ENCODE measurements at regions not wholly inside any gene's neighbourhood (a gene's known extent, or its start where the extent isn't known, plus 50 kb on each side); places are given as distances from the start of the nearest gene placed in this dataset.

DNA sequence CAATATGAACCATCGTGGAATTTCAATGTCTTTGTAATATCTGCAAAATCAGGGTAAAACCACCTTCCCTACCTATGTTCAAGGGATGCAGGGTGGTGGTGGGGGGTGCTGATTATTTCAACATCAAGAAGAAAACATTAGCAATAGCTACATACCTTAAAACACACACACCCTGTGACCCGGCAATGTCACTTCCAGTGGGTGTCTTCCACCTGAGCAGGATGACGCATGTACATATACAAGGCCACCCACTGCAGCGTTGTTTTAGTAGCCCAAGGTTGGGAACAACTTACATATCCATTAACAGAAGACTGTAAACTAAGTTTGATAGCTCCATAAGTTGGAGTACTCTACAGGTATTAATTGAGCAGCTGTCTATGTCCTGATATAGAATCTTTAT is 62.6 kb upstream of the SIRPG start:
- no peak overlapping the region for H3K27ac ChIP-seq (ENCODE audit: low read length)
- 0 out of 2 replicates have a peak, but pooled peaks cover 8% of the 10 kb centered on the region for H3K9me3 ChIP-seq (ENCODE audit: insufficient read depth, low read length)
- H3K79me2 ChIP-seq (ENCODE audit: low read length) = no peaks in the 10 kb centered on the region
- no peaks in the 10 kb centered on the region for H4K20me1 ChIP-seq (ENCODE audit: insufficient read depth, low read length)
- H3K36me3 ChIP-seq (replicated peaks; ENCODE audit: low read depth, low read length) = no peaks in the 10 kb centered on the region
- no peak overlapping the region for H3K4me3 ChIP-seq (ENCODE audit: low read length)
- TF ChIP-seq, protein P1, sequence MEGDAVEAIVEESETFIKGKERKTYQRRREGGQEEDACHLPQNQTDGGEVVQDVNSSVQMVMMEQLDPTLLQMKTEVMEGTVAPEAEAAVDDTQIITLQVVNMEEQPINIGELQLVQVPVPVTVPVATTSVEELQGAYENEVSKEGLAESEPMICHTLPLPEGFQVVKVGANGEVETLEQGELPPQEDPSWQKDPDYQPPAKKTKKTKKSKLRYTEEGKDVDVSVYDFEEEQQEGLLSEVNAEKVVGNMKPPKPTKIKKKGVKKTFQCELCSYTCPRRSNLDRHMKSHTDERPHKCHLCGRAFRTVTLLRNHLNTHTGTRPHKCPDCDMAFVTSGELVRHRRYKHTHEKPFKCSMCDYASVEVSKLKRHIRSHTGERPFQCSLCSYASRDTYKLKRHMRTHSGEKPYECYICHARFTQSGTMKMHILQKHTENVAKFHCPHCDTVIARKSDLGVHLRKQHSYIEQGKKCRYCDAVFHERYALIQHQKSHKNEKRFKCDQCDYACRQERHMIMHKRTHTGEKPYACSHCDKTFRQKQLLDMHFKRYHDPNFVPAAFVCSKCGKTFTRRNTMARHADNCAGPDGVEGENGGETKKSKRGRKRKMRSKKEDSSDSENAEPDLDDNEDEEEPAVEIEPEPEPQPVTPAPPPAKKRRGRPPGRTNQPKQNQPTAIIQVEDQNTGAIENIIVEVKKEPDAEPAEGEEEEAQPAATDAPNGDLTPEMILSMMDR (IDR thresholded peaks at IDR 0.05; ENCODE audit: low read depth, low read length) = no peak
- no peak for TF ChIP-seq EZH2phosphoT487 (IDR thresholded peaks at IDR 0.05; ENCODE audit: low read depth)
- no peak overlapping the region for H3K9ac ChIP-seq (ENCODE audit: low read length)
- H3K4me2 ChIP-seq (ENCODE audit: low read length) = no peak overlapping the region
- H3K27me3 ChIP-seq (ENCODE audit: low read depth, low read length) = peaks cover 47% of the 10 kb centered on the region
- H2AFZ ChIP-seq (ENCODE audit: low read depth, low read length) = no peak overlapping the region
- H3K4me1 ChIP-seq (ENCODE audit: low read length) = peaks cover 29% of the 10 kb centered on the region

DNA sequence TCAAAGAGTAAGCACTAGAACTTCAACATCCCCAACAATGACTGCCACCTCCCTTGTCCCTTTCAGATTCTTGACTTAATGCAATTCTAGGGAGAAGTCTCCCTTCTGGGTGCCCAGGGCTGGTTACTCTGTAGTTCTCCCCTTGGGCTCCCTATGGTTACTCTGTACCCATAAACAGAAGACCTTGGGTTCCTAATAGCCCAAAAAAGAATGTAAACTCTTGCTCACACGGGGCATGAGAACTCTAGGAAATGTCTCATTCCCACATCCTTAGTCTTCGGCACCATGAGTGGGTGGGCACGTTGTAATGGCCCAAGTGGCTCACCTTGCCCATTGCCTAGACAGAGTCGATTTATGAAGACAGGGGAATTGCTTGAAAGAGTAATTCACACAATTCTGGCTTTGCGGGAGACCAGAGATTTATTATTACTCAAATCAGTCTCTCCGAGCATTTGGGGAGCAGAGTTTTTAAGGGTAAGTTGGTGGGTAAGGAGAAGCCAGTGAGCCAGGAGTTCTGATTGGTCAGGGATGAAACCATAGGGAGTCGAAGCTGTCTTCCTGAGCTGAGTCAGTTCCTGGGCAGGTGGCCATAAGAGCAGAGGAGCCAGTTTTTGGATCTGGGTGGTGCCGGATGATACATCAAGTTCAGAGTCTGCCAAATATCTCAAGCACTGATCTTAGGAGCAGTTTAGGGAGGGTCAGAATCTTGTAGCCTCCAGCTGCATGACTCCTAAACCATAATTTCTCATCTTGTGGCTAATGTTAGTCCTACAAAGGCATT is 61.2 kb upstream of the SIRPG start:
- H3K9me3 ChIP-seq (ENCODE audit: insufficient read depth, low read length) = 0 out of 2 replicates have a peak, but pooled peaks cover 8% of the 10 kb centered on the region
- H3K4me2 ChIP-seq (ENCODE audit: low read length) = no peak overlapping the region
- TF ChIP-seq EZH2phosphoT487 (IDR thresholded peaks at IDR 0.05; ENCODE audit: low read depth) = no peak
- TF ChIP-seq, protein P1 (IDR thresholded peaks at IDR 0.05; ENCODE audit: low read depth, low read length) = no peak
- H3K79me2 ChIP-seq (ENCODE audit: low read length) = no peaks in the 10 kb centered on the region
- H3K27me3 ChIP-seq (ENCODE audit: low read depth, low read length) = peaks cover 56% of the 10 kb centered on the region
- no peak overlapping the region for H2AFZ ChIP-seq (ENCODE audit: low read depth, low read length)
- no peaks in the 10 kb centered on the region for H4K20me1 ChIP-seq (ENCODE audit: insufficient read depth, low read length)
- no peak overlapping the region for H3K9ac ChIP-seq (ENCODE audit: low read length)
- no peak overlapping the region for H3K4me3 ChIP-seq (ENCODE audit: low read length)
- H3K4me1 ChIP-seq (ENCODE audit: low read length) = peaks cover 23% of the 10 kb centered on the region
- no peak overlapping the region for H3K27ac ChIP-seq (ENCODE audit: low read length)
- no peaks in the 10 kb centered on the region for H3K36me3 ChIP-seq (replicated peaks; ENCODE audit: low read depth, low read length)

DNA sequence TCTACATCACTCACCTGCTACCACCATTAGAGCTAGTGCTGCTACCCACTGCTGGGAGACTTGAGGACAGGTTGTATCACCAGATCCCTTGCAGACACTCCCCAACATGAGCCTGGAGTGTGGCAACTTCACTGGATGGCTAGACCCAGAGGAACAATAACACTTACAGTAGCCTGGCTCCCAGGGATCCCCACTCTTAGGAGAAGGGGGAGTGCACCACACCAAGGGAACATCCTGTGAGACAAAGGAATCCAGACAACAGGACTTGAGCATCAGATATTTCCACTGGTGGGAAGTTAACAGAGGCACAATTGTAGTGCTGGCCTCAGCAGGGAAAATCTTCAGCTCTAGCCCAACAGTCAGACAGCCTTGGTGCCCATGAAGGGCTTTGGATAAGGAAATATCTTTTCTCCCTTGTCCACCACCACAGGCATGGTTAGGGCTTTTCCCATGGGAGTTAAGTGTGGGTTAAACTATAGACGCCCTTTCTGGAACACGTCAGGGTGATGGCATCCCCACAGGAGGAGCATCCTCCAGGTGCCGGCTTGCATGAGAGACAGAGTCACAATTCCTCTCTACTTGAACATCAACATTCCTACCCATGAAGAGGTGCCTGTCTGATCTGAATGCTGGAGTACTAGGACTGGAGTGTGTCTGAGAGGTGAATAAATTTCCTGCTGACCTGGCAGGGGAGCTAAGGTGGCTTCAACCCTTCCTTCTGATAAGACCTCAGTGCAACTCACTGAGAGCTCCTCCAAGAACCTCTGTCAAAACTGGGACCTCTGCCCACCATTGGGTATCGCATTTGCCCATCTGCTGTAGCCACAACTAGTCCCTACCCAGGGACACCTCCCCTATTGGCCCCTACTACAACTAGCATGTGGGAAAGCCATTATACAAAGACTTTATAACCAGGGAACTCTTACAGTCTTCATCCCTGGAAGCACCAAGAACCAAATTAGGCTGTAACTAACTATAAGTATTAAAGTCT is 55.4 kb upstream of the SIRPG start:
- no peaks in the 10 kb centered on the region for H4K20me1 ChIP-seq (ENCODE audit: insufficient read depth, low read length)
- H3K4me3 ChIP-seq (ENCODE audit: low read length) = no peak overlapping the region
- no peaks in the 10 kb centered on the region for H3K36me3 ChIP-seq (replicated peaks; ENCODE audit: low read depth, low read length)
- H3K79me2 ChIP-seq (ENCODE audit: low read length) = no peaks in the 10 kb centered on the region
- TF ChIP-seq EZH2phosphoT487 (IDR thresholded peaks at IDR 0.05; ENCODE audit: low read depth) = no peak
- TF ChIP-seq, protein P1 (IDR thresholded peaks at IDR 0.05; ENCODE audit: low read depth, low read length) = no peak
- H3K4me2 ChIP-seq (ENCODE audit: low read length) = no peak overlapping the region
- H3K27ac ChIP-seq (ENCODE audit: low read length) = no peak overlapping the region
- no peaks in the 10 kb centered on the region for H3K4me1 ChIP-seq (ENCODE audit: low read length)
- no peak overlapping the region for H2AFZ ChIP-seq (ENCODE audit: low read depth, low read length)
- no peaks in the 10 kb centered on the region for H3K9me3 ChIP-seq (ENCODE audit: insufficient read depth, low read length)
- H3K9ac ChIP-seq (ENCODE audit: low read length) = no peak overlapping the region
- peaks cover 65% of the 10 kb centered on the region for H3K27me3 ChIP-seq (ENCODE audit: low read depth, low read length)
